HG02840 (cell line): ENCODE measurements at regions not wholly inside any gene's neighbourhood (a gene's known extent, or its start where the extent isn't known, plus 50 kb on each side); places are given as distances from the start of the nearest gene placed in this dataset.
"Not testable (repeated sequence)": the region's sequence is repeated elsewhere in the genome, so short reads cannot be mapped to it uniquely, and the experiment has no call there.

Experiments
- ATAC-seq: cut with Tn5 transposase; IDR thresholded peaks from one replicate; pipeline ENCODE4 v1.9.1; 2021; ENCODE audit warnings: mild to moderate bottlenecking, moderate library complexity, moderate number of reproducible peaks; ENCODE audit not compliant: unreplicated experiment, low FRiP score

DNA sequence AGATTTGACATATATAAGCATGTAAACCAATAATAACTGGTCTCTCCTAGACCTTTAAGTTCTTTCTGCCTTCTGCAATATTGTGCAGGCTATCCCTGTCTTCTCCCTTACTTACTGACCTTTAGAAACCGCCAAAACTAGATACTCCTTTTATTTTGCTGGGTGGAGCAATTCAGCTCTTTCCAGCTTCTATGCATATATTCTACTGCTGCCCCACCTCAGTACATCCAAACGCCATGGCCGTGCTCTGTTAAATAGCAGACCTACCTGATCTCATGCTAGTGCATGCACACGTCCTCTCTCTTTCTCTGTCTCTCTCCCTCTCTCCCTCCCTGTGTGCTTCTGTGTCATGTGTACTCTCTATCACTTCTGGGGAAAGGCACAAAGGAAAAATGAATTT lies 76.7 kb upstream of the CAPRIN1 start:
- no peak for ATAC-seq

DNA sequence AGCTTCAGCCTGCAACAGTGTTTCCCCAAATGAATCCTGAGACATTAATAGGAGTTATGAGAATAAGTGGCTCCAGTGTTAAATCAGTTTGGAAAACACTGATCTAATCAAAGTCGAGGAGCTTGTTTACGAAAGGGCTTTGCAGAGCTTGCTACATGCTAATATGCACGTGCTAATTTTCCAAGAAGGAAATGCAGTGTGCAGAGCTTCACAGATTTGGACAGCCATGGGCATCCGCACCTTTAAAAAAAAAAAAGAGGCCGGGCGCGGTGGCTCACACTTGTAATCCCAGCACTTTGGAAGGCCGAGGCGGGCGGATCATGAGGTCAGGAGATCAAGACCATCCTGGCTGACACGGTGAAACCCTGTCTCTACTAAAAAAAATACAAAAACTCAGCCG lies 79.7 kb upstream of the LMO2 start:
- ATAC-seq: not testable (repeated sequence)

DNA sequence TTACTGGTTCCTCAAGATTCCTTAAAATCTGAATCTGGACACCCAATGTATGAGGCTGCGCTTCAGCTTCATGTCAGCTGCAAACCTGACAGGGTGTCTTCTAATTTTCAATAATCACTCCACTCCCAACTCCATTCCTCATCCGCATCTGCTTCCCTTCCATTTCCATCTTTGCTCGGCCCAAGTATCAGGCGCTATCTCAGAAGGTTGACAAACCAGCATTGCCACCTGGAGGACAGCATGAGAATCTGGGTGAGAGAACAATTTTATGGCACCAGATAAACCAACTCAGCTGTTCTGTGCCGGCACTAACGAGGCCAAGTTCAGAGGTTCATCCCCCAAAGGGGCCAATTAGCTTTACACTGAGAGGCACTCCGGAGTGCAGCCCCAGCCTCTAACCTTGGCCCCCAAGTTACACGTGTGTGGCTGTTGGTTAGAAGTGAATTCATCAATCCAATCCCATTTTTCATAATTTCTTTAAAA lies 79.1 kb upstream of the LMO2 start:
- no peak for ATAC-seq

DNA sequence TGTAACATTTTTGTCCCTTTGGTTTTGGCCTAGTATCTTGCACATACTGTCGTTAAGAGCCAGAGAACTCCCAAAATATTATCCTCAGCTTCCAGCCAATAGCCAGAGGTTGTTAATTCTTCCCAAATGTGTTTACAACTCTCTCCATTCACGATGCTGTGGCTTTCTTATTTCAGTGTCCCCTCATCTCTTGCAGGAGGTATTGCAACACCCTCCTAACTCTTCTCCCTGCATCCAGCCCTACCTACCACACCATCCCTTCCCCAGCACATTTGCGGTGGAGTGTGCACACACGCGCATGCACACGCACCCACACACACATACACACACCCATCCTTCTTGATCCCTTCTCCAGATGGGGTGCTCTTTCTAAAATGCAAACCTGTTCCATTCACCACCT lies 75.6 kb upstream of the LMO2 start:
- ATAC-seq: no peak

DNA sequence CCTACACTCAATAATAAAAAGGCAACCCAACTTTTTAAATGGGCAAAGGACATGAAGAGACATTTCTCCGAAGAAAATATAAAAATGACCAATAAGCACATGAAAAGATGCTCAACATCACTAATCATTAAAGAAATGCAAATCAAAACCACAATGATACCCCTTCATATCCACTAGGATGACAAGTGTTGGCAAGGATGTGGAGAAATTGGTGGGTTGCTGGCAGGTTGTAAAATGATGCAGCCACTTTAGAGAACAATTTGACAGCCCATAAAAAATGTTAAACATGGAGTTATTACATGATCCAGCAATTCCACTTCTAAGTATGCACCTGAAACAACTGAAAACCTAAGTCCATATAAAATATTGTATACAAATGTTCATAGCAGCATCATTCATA lies 73.2 kb upstream of the LMO2 start:
- ATAC-seq: no peak

DNA sequence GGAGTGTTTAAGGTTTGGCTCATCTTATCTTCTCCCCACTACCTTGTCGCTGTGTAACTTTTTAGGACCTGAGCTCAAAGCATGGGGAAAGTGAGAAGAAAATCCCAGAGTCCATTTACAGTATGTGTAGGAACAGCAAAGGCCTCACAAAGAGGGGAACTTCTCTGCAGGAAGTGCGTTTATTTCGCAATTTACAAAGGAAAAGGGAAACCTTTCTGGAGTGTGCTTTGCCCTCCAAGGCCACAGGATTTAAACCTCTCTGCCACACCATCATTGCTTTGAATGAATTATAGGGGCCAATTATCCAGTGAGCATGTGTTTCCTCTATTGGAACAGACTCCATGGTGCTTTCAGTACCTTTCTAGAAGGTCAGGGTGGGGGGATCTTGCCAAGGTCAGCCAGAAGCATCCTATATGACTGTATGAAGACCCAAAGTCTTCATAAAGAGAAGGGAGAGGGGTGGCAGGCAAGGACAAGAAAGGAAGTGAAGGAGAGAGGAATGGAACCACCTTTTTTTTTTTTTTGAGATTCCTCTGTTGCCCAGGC lies 68.1 kb upstream of the LMO2 start:
- ATAC-seq: no peak

DNA sequence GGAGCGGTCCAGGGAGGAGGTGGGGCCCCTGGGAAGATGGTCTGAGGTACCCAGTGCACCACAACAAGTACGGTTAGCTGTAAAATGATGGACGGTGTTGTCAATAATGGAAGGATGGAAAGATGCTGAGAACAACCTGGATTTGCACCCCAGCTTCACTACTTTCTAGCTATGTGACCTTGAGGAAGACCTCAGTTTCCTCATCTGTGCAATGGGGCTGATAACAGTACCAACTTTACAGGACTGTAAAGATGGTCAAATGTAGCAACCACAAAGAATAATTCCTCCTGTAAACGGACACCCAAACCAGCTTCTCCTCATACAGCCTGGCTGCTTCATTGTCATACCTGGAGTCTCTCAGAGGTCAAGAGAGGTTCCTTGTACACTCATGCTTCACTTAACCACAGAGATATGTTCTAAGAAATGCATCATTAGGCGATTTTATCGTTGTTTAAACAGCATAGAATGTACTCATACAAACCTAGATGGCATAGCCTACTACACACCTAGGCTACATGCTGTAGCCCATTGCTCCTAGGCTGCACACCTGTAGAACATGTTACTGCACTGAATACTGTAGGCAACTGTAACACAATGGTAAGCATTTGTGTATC lies 65.5 kb upstream of the LMO2 start:
- no peak for ATAC-seq

DNA sequence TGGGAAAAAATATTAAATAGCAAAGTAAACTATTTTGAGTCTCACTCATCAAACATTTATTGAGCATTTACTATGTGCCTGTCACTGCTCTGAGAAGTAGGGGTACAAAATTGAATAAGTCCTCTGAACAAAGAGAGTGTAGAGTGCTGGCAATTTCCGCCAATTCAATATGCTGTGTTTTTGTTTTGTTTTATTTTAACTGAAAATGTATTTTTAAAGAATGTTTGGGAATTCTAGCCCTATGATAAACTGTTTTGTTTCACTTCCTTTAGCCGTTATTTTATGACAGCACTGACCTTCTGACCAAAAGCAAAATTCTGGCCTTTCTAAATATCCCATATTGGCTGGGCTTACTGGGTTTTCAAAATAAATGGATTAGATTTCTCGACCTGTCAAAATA lies 64.7 kb upstream of the LMO2 start:
- no peak for ATAC-seq

DNA sequence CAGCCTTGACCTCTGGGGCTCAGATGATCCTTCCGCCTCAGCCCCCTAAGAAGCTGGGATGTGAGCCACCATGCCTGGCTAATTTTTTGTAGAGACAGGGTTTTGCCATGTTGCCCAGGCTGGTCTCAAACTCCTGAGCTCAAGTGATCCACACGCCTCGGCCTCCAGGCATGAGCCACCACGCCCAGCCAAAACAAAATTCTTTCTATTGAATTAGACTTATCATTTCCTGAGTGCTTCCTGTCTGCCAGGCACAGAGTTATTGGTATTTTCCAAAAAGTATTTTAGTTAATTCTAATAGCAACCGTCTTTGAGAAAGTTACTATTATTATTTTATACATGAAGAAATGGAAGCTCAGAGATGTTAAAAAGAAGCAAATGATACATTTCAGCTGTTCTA lies 61.4 kb upstream of the LMO2 start:
- ATAC-seq: no peak

DNA sequence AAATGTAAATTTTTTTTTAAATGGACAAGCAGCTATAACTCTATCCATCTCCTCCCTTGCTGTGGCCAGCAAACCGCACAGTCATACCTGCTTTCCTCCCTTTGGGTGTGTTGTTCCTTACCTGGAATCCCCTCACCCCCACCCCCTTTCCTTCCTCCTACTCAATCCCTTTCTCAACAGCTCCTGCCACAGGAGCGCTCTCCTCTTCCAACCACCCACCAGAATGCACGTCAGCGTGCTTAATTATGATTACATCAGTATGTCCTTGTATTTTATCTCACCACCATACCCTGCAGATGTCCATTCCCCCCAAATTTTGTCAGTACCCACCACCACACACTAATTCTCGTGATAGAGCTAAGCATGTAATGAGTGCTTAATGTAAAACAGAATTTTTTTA lies 60.9 kb upstream of the LMO2 start:
- ATAC-seq: no peak

DNA sequence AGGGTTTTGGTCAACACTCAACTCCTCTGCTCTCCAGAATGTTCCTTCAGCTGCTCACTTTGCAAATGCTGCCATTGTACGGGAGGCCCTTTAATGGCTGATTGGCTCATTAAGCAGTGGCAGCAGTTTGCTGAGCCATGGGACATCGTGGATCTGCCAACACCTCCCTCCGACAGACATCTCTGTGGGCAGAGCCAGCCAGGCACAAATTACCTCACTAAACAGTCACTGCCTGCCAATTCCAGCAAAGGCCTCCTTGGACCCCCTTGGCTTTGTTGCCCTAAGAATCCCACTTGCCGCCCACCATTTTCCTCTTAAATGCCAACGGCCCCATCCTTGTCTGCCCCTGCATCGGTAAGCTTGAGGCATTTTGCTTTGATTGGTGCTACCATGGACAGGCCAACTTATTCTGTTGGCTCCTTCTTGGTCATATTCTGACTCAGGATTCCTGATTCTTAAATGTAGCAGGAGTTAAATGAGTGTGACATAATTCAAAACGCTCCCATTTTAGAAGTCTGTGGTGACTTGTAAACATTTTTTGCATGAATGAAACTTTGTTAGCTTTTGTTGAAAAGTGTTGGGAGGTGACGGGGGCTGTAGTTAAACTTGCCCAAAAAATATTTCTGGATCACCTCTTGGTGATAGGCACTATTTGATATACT lies 57.5 kb upstream of the LMO2 start:
- no peak for ATAC-seq

DNA sequence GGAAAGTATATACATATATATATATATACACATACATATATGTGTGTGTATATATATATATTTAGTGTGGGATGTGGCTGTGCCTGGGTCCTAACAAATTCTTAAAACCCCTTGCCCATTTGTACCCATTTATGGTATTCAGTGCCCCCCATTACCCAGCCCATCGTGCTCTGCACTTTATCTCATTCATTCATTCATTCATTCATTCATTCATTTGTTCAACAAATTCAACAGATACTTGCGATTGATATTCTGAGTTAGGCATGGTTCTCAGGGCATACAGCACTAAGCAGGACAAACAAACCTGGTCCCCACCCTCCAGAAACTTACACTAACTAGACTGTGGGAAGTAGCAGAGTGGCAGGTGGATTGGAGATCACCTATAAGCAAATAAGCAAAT lies 56.6 kb upstream of the LMO2 start:
- no peak for ATAC-seq

DNA sequence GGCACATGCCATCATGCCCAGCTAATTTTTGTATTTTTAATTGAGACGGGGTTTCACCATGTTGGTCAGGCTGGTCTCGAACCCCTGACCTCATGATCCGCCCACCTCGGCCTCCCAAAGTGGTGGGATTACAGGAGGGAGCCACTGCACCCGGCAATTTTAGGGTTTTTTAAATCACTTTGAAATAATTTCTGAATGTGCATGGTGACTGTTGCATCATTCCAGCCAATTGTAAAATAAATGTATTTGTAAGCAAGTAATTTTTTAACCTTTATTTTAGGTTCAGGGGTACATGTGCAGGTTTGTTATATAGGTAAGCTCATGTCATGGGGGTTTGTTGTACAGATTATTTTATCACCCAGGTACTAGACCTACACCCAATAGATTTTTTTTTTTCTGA lies 56.0 kb upstream of the LMO2 start:
- ATAC-seq: not testable (repeated sequence)

DNA sequence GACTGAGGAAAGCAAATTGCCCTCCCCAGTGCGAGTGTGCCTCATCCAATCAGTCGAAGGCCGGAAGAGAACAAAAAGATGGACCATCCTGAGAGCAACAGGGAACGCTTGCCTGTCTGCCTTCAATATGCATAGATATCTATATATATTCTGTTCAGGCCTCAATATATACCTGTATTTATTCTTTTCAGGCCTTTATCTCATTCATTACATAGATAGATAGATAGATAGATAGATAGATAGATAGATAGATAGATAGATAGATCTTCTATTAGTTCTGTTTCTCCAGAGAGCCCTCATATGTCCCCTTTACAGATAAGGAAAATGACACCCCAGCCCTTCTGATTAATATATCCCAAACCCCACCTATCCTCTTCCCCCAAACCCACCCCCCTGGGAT lies 55.1 kb upstream of the LMO2 start:
- no peak for ATAC-seq

DNA sequence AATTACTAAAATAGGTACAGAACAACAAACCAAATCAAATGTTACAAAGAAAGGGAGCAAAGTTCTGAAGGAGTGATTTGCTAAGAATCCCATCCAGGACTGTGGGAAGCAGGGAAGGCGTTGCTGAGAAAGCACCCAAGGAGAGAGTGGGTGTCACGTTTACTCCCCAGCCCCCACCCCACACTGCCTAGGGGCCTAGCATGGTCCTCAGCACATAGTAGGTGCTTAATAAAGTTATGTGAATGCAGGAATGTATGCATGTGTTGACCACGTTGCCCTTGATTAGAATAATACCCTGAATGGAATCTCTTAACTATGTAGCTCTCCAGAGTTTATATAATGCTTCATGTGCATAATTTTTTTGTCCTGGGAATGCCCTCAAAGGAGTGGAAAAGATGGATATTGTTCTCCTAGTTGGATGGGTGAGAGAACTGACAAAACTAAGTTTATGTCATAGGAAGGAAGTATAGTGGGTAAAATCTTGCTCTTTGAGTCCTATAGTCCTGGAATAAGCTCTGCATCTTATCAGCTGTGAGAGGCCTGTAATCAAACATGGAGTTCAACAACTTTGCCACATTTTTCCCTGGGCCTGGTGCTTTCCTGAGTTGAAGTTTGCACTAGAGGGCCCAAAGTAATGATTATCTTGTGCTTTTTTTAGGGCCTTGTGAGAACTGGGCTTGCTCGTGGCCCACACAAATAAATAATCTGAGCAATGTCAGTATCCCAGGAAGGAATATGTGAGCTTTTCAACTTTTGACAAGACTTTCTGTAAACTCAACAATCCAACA lies 53.8 kb upstream of the LMO2 start:
- ATAC-seq: no peak

DNA sequence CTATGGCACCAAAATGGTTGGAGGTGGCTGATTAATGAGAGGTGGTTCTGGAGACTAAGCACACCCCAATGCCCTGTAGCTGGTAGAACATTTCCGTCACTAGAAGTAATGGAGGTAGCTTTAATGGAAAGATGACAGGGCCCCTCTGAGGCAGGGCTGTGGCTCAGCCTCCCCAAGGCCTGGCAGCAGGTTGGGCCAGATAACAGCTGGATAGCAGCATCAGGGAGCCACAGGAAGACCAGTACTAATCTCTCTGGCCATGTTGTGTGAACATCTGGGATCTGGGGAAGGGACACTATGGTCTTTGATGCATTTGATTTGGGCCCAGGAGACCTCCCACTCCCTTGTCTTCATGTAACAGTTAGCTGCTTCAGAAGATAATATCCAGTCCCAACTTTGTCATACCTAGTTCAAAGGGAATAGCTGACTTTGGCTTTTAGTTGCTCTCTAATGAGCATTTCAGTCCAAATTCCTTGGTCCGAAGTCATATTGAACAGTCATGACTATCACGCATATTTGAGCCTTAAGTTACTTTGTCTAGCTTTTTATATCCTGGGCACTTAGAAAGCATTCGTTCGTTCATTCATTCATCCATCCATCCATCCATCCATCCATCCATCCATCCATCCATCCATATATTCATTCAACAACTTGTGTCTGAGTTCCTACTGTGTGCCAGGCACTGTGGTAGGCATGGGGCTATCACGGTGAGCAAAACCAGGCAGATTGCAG lies 53.0 kb upstream of the LMO2 start:
- no peak for ATAC-seq

DNA sequence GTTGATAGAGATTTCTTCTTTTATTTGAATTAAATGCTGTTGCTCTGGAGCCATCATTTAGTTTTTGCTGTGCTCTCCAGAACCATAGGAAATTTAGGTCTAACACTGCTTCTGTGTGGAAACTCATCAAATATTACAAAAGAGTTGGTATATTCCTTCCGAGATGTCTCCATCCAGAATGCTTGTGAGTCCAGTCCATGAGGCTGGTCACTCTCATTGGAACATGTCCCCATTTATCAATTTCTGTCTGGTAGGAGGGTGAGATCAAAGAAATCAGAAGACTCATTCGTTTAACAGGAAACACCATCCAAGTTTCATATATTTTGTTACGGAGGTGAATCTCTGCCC lies 52.4 kb upstream of the LMO2 start:
- ATAC-seq: no peak

DNA sequence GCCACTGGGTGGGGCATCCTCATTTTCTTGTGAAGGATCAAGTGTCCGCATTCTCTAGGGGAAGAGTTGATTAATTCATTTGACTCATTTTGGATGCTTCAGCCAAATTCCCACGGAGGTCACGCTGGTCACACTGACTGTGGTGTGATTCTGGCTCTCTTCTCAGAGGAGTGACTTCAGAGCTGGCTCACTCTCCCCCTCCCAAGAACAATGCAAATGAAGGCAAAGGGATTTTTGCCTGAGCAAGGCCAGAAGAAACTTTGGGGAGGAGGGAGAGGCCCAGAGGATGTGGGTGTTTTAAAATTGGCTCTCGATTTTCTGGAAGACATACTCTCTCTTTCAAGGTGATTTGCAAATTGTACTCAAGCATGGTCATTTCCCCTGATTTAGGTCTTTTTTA lies 51.1 kb upstream of the LMO2 start:
- no peak for ATAC-seq

DNA sequence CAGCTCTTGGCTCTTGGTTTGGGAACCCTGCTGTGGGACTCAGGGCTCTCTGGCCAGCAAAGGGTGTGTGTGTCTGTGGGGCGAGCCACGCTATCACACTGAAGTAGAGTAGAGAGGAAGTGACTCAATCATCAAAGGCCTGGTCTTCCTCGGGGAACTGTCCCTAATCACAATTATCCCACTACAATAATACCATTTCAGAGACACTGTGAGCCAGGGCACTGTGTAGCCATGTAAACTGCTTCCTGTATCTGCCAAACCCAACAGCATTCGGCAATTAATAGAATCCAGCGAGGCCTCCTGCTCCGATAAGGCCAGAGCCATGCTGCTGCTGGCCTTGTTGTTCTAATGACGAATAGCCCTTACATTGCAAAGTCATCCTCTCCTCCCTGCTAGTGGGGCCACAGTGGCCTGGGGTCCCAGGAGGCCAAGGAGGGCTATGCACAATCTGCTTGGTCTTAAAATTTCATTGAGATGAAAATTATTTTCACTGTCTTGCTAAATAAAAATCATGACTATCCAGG lies 49.8 kb upstream of the LMO2 start:
- no peak for ATAC-seq
